ENCODE measurements at regions not wholly inside any gene's neighbourhood (a gene's known extent, or its start where the extent isn't known, plus 50 kb on each side); places are given as distances from the start of the nearest gene placed in this dataset.

DNA sequence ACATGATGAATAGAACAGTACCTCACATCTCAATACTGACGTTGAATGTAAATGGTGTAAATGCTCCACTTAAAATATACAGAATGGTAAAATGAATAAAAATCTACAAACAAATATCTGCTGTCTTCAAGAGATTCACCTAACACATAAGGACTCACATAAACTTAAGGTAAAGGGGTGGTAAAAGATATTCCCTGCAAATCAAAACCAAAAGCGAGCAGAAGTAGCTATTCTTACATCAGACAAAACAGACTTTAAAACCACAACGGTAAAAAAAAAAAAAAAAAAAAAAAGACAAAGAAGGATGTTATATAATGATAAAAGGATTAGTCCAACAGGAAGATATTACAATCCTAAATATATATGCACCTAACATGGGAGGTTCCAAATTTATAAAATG lies 214.0 kb upstream of the MAST4 start:
- no peak overlapping the region for H3K56ac ChIP-seq (replicated peaks; ENCODE audit: insufficient read length, low read depth, low read length)
- no peak overlapping the region for H3K27ac ChIP-seq (ENCODE audit: low read depth, low read length)
- POLR2A ChIA-PET (ENCODE audit: partially characterized antibody): no interaction called here
- no peak overlapping the region for H3K9ac ChIP-seq (replicated peaks in 1 of 4; ENCODE audit: extremely low read depth in 1 of 4, low read depth in 3 of 4, low read length in 3 of 4)
- no peak overlapping the region for H3K23ac ChIP-seq (ENCODE audit: insufficient read length)
- H3K79me2 ChIP-seq (ENCODE audit: control insufficient read depth in 1 of 2, insufficient read depth in 2 of 2, low read length in 2 of 2): no peaks in the 10 kb centered on the region
- H3K4ac ChIP-seq (replicated peaks; ENCODE audit: insufficient read length, low read depth, low read length): no peak overlapping the region
- FAIRE-seq: no peak
- no peak overlapping the region for H4K91ac ChIP-seq (replicated peaks; ENCODE audit: insufficient read length, low read length)
- no peak overlapping the region for H2BK15ac ChIP-seq (ENCODE audit: low read length)
- H3K27me3 ChIP-seq (replicated peaks in 1 of 4; ENCODE audit: control insufficient read depth in 3 of 4, extremely low read depth in 1 of 4, insufficient read depth in 3 of 4, low read length in 3 of 4): no peaks in the 10 kb centered on the region
- H2BK20ac ChIP-seq (ENCODE audit: low read length): no peak overlapping the region
- H2BK120ac ChIP-seq (replicated peaks; ENCODE audit: low read depth, low read length): no peak overlapping the region
- H3K14ac ChIP-seq (ENCODE audit: insufficient read length): no peak overlapping the region
- H3K23me2 ChIP-seq (ENCODE audit: low read depth, low read length): no peaks in the 10 kb centered on the region
- no peak overlapping the region for H3K18ac ChIP-seq (ENCODE audit: extremely low read depth, low read length)
- no peak overlapping the region for H2AK5ac ChIP-seq (ENCODE audit: low read depth, low read length)
- no peak for TF ChIP-seq SIRT6 (IDR thresholded peaks at IDR 0.05; ENCODE audit: low read length)
- TF ChIP-seq GTF2F1 (IDR thresholded peaks at IDR 0.05; ENCODE audit: borderline replicate concordance, low read depth, low read length): no peak
- TF ChIP-seq TAF7 (optimal IDR thresholded peaks at IDR 0.05; ENCODE audit: borderline replicate concordance, low read depth, low read length): no peak
- no peak for TF ChIP-seq HDAC6 (IDR thresholded peaks at IDR 0.05; ENCODE audit: low read depth, low read length)
- TF ChIP-seq NANOG (IDR thresholded peaks at IDR 0.05; ENCODE audit: insufficient read depth, low read depth, low read length, poor library complexity, severe bottlenecking): no peak
- no peak for TF ChIP-seq RAD21 (IDR thresholded peaks at IDR 0.05 in 1 of 2, conservative IDR thresholded peaks at IDR 0.05 in 1 of 2; ENCODE audit: low read depth in 2 of 2, low read length in 2 of 2)
- TF ChIP-seq FOSL1 (IDR thresholded peaks at IDR 0.05; ENCODE audit: insufficient read depth, low read depth, low read length): no peak
- no peak for TF ChIP-seq EP300 (IDR thresholded peaks at IDR 0.05; ENCODE audit: borderline replicate concordance in 1 of 2, low read depth in 2 of 2, low read length in 2 of 2)
- no peak for TF ChIP-seq TEAD4 (IDR thresholded peaks at IDR 0.05; ENCODE audit: low read depth, low read length)
- TF ChIP-seq KDM1A (IDR thresholded peaks at IDR 0.05; ENCODE audit: borderline replicate concordance, low read length): no peak
- no peak for TF ChIP-seq CHD2 (IDR thresholded peaks at IDR 0.05; ENCODE audit: low read length)
- no peak for TF ChIP-seq POLR2AphosphoS5 (IDR thresholded peaks at IDR 0.05; ENCODE audit: low read depth, low read length)
- H3K79me1 ChIP-seq (ENCODE audit: low read depth, low read length): no peaks in the 10 kb centered on the region
- H4K5ac ChIP-seq (ENCODE audit: insufficient read length, low read depth, low read length): no peak overlapping the region
- 79% methylated on average over 3 of the region's 3 CpGs; no CpG with 5 or more reads in 1 of the 2 experiments for WGBS, 2 experiments (ENCODE audit: extremely low coverage in 1 of 2, insufficient coverage in 1 of 2, insufficient read length in 1 of 2, insufficient replicate concordance in 2 of 2, low coverage in 1 of 2, low lambda C conversion rate in 2 of 2, missing lambda C conversion rate in 1 of 2)
- H3K4me3 ChIP-seq (ENCODE audit: extremely low read depth in 1 of 4, insufficient read depth in 2 of 4, low read depth in 3 of 4, low read length in 4 of 4): no peak overlapping the region
- no peak overlapping the region for H2BK12ac ChIP-seq (ENCODE audit: low read depth, low read length)
- CTCF ChIA-PET (ENCODE audit: partially characterized antibody): no interaction called here
- no peak for DNase-seq (ENCODE audit: low read depth in 1 of 2, low spot score in 2 of 2)
- no peaks in the 10 kb centered on the region for H3K36me3 ChIP-seq (ENCODE audit: control insufficient read depth in 2 of 4, insufficient read depth in 4 of 4, low read length in 3 of 4)
- H4K20me1 ChIP-seq (replicated peaks in 1 of 2; ENCODE audit: control insufficient read depth in 1 of 2, insufficient read depth in 2 of 2, low read length in 2 of 2): no peaks in the 10 kb centered on the region
- H4K8ac ChIP-seq (ENCODE audit: extremely low read depth, insufficient read depth, low read length): no peak overlapping the region
- no peak overlapping the region for H3K4me2 ChIP-seq (ENCODE audit: insufficient read depth in 1 of 2, low read depth in 2 of 2, low read length in 2 of 2)
- H2AFZ ChIP-seq (ENCODE audit: low read length): no peak overlapping the region
- H3K4me1 ChIP-seq (replicated peaks in 1 of 4; ENCODE audit: control insufficient read depth in 3 of 4, insufficient read depth in 4 of 4, low read length in 3 of 4): no peaks in the 10 kb centered on the region; a peak in 1 of 7 replicates
- H2BK5ac ChIP-seq (ENCODE audit: low read depth, low read length): no peak overlapping the region
- no peaks in the 10 kb centered on the region for H3K9me3 ChIP-seq (ENCODE audit: insufficient read depth in 2 of 2, low read depth in 1 of 2, low read length in 1 of 2)
